SK-N-SH (cell line): ENCODE measurements at regions not wholly inside any gene's neighbourhood (a gene's known extent, or its start where the extent isn't known, plus 50 kb on each side); places are given as distances from the start of the nearest gene placed in this dataset.

Experiments
- CTCF ChIA-PET: fragments of 300-600, 350-600 bp; formaldehyde crosslinking; extraction: SDS; loops from one replicate; lab custom pipeline; 2021; lab: Yijun Ruan, JAX
- POLR2A ChIA-PET: fragments of 350-600 bp; sonication (Branson Sonifier 250); formaldehyde crosslinking; extraction: SDS; loops from one replicate; lab custom pipeline; 2020; ENCODE audit warnings: antibody characterized with exemption, inconsistent platforms; lab: Yijun Ruan, JAX
- DNase-seq: peaks from one replicate; pipeline ENCODE4 v3.0.0; 2012
- H2AFZ ChIP-seq: fragments of 200-600 bp; sonication (generic); 2 replicates; pipeline ENCODE4 v1.8.1; 2016; ENCODE audit warnings: antibody characterized with exemption, mild to moderate bottlenecking, low read depth
- H3F3A ChIP-seq: fragments of 200-600 bp; sonication (generic); replicated peaks from 2 replicates; pipeline ENCODE3; 2016; ENCODE audit warnings: antibody characterized with exemption, mild to moderate bottlenecking; ENCODE audit not compliant: insufficient read depth
- H3K27ac ChIP-seq, 2 experiments: fragments of 200-500 bp in 1 of 2; fragments of 200-600 bp in 1 of 2; sonication (Bioruptor generic) in 1 of 2; sonication (generic), shearing (Covaris generic) in 1 of 2; 2 replicates each; pipeline versions ENCODE4 v1.5.1 to v1.6.1; 2014 to 2016; ENCODE audit warnings: low read depth in 2 of 2, inconsistent platforms in 1 of 2, low read length in 1 of 2, mild to moderate bottlenecking in 1 of 2, mixed read lengths in 1 of 2
- H3K27me3 ChIP-seq: fragments of 200-600 bp; sonication (generic), shearing (Covaris generic); 2 replicates; pipeline ENCODE4 v1.6.1; 2016; ENCODE audit warnings: mixed run types; ENCODE audit not compliant: insufficient read depth
- H3K36me3 ChIP-seq, 2 experiments: fragments of 200-500 bp in 1 of 2; fragments of 200-600 bp in 1 of 2; sonication (Bioruptor generic) in 1 of 2; sonication (generic) in 1 of 2; replicated peaks in 1 of 2; 2 replicates each; pipeline versions ENCODE3 to v1.5.1; 2014 to 2016; ENCODE audit warnings: low read length in 1 of 2, mild to moderate bottlenecking in 1 of 2; ENCODE audit not compliant: insufficient read depth in 2 of 2, control insufficient read depth in 1 of 2
- H3K4me1 ChIP-seq, 2 experiments: fragments of 200-500 bp in 1 of 2; fragments of 200-600 bp in 1 of 2; sonication (Bioruptor generic) in 1 of 2; sonication (generic), shearing (Covaris generic) in 1 of 2; 2 replicates each; pipeline versions ENCODE4 v1.5.1 to v1.6.1; 2014 to 2016; ENCODE audit warnings: low read depth in 1 of 2, low read length in 1 of 2, mixed run types in 1 of 2; ENCODE audit not compliant: insufficient read depth in 2 of 2, control insufficient read depth in 1 of 2
- H3K4me2 ChIP-seq: fragments of 200-600 bp; sonication (generic), shearing (Covaris generic); 2 replicates; pipeline ENCODE4 v1.6.1; 2017; ENCODE audit warnings: mixed run types
- H3K4me3 ChIP-seq, 2 experiments: fragments of 200-500 bp in 1 of 2; fragments of 200-600 bp in 1 of 2; sonication (Bioruptor generic) in 1 of 2; sonication (generic), shearing (Covaris generic) in 1 of 2; 2 replicates each; pipeline versions ENCODE4 v1.5.1 to v1.8.1; 2014 to 2016; ENCODE audit warnings: low read depth in 2 of 2, inconsistent platforms in 1 of 2, low read length in 1 of 2, mild to moderate bottlenecking in 1 of 2, mixed read lengths in 1 of 2, moderate library complexity in 1 of 2
- H3K79me2 ChIP-seq: fragments of 200-600 bp; sonication (generic); 2 replicates; pipeline ENCODE4 v1.8.1; 2017; ENCODE audit warnings: mild to moderate bottlenecking; ENCODE audit not compliant: insufficient read depth
- H3K9ac ChIP-seq: fragments of 200-600 bp; sonication (generic); 2 replicates; pipeline ENCODE4 v1.6.1; 2017; ENCODE audit warnings: mixed run types
- H3K9me2 ChIP-seq: fragments of 200-600 bp; sonication (generic); 2 replicates; pipeline ENCODE4 v1.6.1; 2017; ENCODE audit warnings: mixed run types
- H3K9me3 ChIP-seq: fragments of 200-600 bp; sonication (generic); 2 replicates; pipeline ENCODE4 v1.6.1; 2017; ENCODE audit warnings: mixed run types, mild to moderate bottlenecking, moderate library complexity
- H4K20me1 ChIP-seq: fragments of 200-600 bp; sonication (generic); 2 replicates; pipeline ENCODE4 v1.6.1; 2017; ENCODE audit warnings: mild to moderate bottlenecking, mixed run types; ENCODE audit not compliant: insufficient read depth
- ELF1 ChIP-seq: IDR thresholded peaks from 2 replicates; pipeline ENCODE4 v1.4.0; 2012
- EP300 ChIP-seq, 2 experiments: IDR thresholded peaks; 2 replicates each; pipeline versions ENCODE4 v1.4.0 to v1.6.1; 2012; ENCODE audit warnings: borderline replicate concordance in 1 of 2, low read depth in 1 of 2, low read length in 1 of 2
- EZH2phosphoT487 ChIP-seq: fragments of 200-600 bp; sonication (generic); IDR thresholded peaks from 2 replicates; pipeline ENCODE4 v1.6.1; 2017; ENCODE audit warnings: low read depth, mixed run types, mild to moderate bottlenecking, antibody characterized with exemption, moderate library complexity, borderline replicate concordance
- FOSL2 ChIP-seq: IDR thresholded peaks from 2 replicates; pipeline ENCODE4 v1.4.0; 2012; ENCODE audit warnings: low read depth, mild to moderate bottlenecking, moderate library complexity, borderline replicate concordance
- FOXJ3 ChIP-seq: sonication (generic); formaldehyde crosslinking; IDR thresholded peaks from 2 replicates; pipeline ENCODE4 v1.5.1; 2020; ENCODE audit warnings: mild to moderate bottlenecking, missing genetic modification reagents
- GABPA ChIP-seq: IDR thresholded peaks from 2 replicates; pipeline ENCODE4 v1.4.0; 2012; ENCODE audit warnings: low read depth, mild to moderate bottlenecking
- GATA2 ChIP-seq: sonication (generic); formaldehyde crosslinking; IDR thresholded peaks from 2 replicates; pipeline ENCODE4 v1.5.0; 2020; ENCODE audit warnings: mild to moderate bottlenecking, missing genetic modification reagents
- JUND ChIP-seq: IDR thresholded peaks from 2 replicates; pipeline ENCODE4 v1.4.0; 2012
- MXI1 ChIP-seq: IDR thresholded peaks from 2 replicates; pipeline ENCODE4 v1.6.1; 2012; ENCODE audit warnings: mild to moderate bottlenecking, low read depth, low read length, improper control_type of control experiment
- NRF1 ChIP-seq: IDR thresholded peaks from 2 replicates; pipeline ENCODE4 v1.6.1; 2012; ENCODE audit warnings: low read depth, mild to moderate bottlenecking, low read length
- POLR2AphosphoS5 ChIP-seq: IDR thresholded peaks from 2 replicates; pipeline ENCODE4 v1.6.1; 2012; ENCODE audit warnings: low read depth, low read length
- RFX5 ChIP-seq: IDR thresholded peaks from 2 replicates; pipeline ENCODE4 v1.6.1; 2012; ENCODE audit warnings: mild to moderate bottlenecking, improper control_type of control experiment, low read length
- RXRA ChIP-seq: IDR thresholded peaks from 2 replicates; pipeline ENCODE4 v1.4.0; 2012; ENCODE audit warnings: low read depth, mild to moderate bottlenecking, borderline replicate concordance
- SIN3A ChIP-seq: IDR thresholded peaks from 2 replicates; pipeline ENCODE4 v1.6.1; 2012; ENCODE audit warnings: low read depth, mild to moderate bottlenecking, low read length, moderate library complexity, borderline replicate concordance
- SMC3 ChIP-seq: IDR thresholded peaks from 2 replicates; pipeline ENCODE4 v1.6.1; 2012; ENCODE audit warnings: low read depth, low read length, improper control_type of control experiment
- TAF1 ChIP-seq: IDR thresholded peaks from 2 replicates; pipeline ENCODE4 v1.6.1; 2012; ENCODE audit warnings: low read depth, mild to moderate bottlenecking, low read length, moderate library complexity, borderline replicate concordance
- TCF12 ChIP-seq: IDR thresholded peaks from 2 replicates; pipeline ENCODE4 v1.4.0; 2012
- WGBS: methylation state at CpG from one replicate; pipeline ENCODE4 v1.1.6; 2017; ENCODE audit warnings: low lambda C conversion rate; 5-methylcytosine and 5-hydroxymethylcytosine counted together
- TF ChIP-seq, protein P1 (sequence below): IDR thresholded peaks from 2 replicates; pipeline ENCODE4 v1.4.0; 2012; ENCODE audit warnings: low read depth, borderline replicate concordance
- TF ChIP-seq, protein P2 (sequence below): fragments of 200-600 bp; sonication (generic); IDR thresholded peaks from 2 replicates; pipeline ENCODE4 v1.6.1; 2017; ENCODE audit warnings: antibody characterized with exemption, mild to moderate bottlenecking, moderate library complexity
- TF ChIP-seq, protein P3 (sequence below): IDR thresholded peaks from 2 replicates; pipeline ENCODE4 v1.4.0; 2012; ENCODE audit warnings: low read depth
- TF ChIP-seq, protein P4 (sequence below): fragments of 150-350 bp; IDR thresholded peaks from 2 replicates; pipeline ENCODE4 v1.6.1; 2017; ENCODE audit warnings: antibody characterized with exemption, low read length, low read depth, borderline replicate concordance
- TF ChIP-seq, protein P5 (sequence below): fragments of 150-350 bp; IDR thresholded peaks from 2 replicates; pipeline ENCODE4 v1.6.1; 2016; ENCODE audit warnings: mild to moderate bottlenecking, low read depth, low read length

DNA sequence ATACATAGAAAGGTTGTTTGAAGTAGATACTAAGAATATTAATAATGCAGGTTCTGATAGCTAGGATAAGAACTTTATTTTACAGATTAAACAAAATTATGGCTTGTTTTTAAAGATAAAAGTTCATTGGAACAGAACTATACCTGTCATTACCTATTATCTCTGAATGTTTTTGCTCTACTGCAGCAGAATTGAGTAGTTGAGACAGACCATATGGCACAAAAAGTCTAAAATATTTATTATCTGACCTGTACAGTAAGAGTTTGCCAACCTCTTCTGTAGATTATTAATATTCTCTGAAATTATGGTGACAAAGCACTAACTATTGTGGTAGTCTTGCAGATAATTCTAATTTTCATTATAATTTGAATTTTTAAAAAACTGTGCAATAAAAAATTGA is 829.1 kb upstream of the MGAT4C start:
- TF ChIP-seq SIN3A = no peak
- no peak for TF ChIP-seq FOSL2
- TF ChIP-seq NRF1 = no peak
- no peak for TF ChIP-seq RXRA
- TF ChIP-seq, protein P1, sequence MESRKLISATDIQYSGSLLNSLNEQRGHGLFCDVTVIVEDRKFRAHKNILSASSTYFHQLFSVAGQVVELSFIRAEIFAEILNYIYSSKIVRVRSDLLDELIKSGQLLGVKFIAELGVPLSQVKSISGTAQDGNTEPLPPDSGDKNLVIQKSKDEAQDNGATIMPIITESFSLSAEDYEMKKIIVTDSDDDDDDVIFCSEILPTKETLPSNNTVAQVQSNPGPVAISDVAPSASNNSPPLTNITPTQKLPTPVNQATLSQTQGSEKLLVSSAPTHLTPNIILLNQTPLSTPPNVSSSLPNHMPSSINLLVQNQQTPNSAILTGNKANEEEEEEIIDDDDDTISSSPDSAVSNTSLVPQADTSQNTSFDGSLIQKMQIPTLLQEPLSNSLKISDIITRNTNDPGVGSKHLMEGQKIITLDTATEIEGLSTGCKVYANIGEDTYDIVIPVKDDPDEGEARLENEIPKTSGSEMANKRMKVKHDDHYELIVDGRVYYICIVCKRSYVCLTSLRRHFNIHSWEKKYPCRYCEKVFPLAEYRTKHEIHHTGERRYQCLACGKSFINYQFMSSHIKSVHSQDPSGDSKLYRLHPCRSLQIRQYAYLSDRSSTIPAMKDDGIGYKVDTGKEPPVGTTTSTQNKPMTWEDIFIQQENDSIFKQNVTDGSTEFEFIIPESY = no peak
- no peak for TF ChIP-seq TAF1
- no peak for TF ChIP-seq EP300 (IDR thresholded peaks at IDR 0.05; ENCODE audit: borderline replicate concordance in 1 of 2, low read depth in 1 of 2, low read length in 1 of 2)
- no peak for TF ChIP-seq FOXJ3
- no peak for TF ChIP-seq ELF1
- TF ChIP-seq, protein P2, sequence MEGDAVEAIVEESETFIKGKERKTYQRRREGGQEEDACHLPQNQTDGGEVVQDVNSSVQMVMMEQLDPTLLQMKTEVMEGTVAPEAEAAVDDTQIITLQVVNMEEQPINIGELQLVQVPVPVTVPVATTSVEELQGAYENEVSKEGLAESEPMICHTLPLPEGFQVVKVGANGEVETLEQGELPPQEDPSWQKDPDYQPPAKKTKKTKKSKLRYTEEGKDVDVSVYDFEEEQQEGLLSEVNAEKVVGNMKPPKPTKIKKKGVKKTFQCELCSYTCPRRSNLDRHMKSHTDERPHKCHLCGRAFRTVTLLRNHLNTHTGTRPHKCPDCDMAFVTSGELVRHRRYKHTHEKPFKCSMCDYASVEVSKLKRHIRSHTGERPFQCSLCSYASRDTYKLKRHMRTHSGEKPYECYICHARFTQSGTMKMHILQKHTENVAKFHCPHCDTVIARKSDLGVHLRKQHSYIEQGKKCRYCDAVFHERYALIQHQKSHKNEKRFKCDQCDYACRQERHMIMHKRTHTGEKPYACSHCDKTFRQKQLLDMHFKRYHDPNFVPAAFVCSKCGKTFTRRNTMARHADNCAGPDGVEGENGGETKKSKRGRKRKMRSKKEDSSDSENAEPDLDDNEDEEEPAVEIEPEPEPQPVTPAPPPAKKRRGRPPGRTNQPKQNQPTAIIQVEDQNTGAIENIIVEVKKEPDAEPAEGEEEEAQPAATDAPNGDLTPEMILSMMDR = no peak
- no peak for TF ChIP-seq RFX5
- TF ChIP-seq, protein P3, sequence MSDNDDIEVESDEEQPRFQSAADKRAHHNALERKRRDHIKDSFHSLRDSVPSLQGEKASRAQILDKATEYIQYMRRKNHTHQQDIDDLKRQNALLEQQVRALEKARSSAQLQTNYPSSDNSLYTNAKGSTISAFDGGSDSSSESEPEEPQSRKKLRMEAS = no peak
- TF ChIP-seq POLR2AphosphoS5 = no peak

DNA sequence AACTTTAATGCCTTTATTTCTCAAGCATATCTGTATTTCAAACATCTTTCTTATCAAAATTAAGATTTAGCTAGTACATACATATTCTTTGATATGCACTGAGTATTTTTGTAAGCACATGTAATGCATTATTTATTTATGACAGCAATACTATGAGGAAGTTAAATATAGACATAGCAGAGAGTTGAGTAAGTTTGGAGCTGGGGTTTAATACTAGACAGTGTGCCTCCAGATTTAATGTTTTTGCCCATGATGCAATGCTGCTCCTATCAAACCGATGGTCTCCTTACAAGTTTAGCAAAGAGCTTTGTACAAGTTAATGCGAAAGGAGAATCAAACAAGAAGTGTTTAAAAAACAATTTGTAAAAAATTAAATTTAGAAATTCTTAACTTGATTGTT is 826.6 kb upstream of the MGAT4C start:
- no peak for DNase-seq
- WGBS = 91% methylated on average over 2 of the region's 2 CpGs
- TF ChIP-seq SIN3A (no peak), GABPA (no peak), MXI1 (no peak), TCF12 (no peak), SMC3 (no peak), POLR2AphosphoS5 (no peak), EP300 (IDR thresholded peaks at IDR 0.05; ENCODE audit: borderline replicate concordance in 1 of 2, low read depth in 1 of 2, low read length in 1 of 2) (no peak), RXRA (no peak), NRF1 (no peak), FOXJ3 (no peak), FOSL2 (no peak), EZH2phosphoT487 (no peak), GATA2 (CRISPR knock-in tag) (no peak), JUND (no peak)
- TF ChIP-seq, protein P4, sequence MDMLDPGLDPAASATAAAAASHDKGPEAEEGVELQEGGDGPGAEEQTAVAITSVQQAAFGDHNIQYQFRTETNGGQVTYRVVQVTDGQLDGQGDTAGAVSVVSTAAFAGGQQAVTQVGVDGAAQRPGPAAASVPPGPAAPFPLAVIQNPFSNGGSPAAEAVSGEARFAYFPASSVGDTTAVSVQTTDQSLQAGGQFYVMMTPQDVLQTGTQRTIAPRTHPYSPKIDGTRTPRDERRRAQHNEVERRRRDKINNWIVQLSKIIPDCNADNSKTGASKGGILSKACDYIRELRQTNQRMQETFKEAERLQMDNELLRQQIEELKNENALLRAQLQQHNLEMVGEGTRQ = no peak
- TF ChIP-seq, protein P3 = no peak
- TF ChIP-seq, protein P5, sequence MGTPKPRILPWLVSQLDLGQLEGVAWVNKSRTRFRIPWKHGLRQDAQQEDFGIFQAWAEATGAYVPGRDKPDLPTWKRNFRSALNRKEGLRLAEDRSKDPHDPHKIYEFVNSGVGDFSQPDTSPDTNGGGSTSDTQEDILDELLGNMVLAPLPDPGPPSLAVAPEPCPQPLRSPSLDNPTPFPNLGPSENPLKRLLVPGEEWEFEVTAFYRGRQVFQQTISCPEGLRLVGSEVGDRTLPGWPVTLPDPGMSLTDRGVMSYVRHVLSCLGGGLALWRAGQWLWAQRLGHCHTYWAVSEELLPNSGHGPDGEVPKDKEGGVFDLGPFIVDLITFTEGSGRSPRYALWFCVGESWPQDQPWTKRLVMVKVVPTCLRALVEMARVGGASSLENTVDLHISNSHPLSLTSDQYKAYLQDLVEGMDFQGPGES = no peak

More for the DNA sequence above, 829.1 kb upstream of the MGAT4C start:
- Histone ChIP-seq H3K4me1 (no peaks in the 10 kb centered on the region; a peak in 1 of 4 replicates), H3K4me3 (no peak overlapping the region), H3K9me3 (no peaks in the 10 kb centered on the region), H3K27ac (no peak overlapping the region), H4K20me1 (no peaks in the 10 kb centered on the region), H3F3A (no peaks in the 10 kb centered on the region), H3K27me3 (no peaks in the 10 kb centered on the region), H3K36me3 (no peaks in the 10 kb centered on the region), H3K4me2 (no peak overlapping the region), H3K9ac (no peak overlapping the region), H2AFZ (no peak overlapping the region), H3K9me2 (no peaks in the 10 kb centered on the region), H3K79me2 (no peaks in the 10 kb centered on the region)
- CTCF ChIA-PET = interaction anchor here (0.7 kb wide), 1 partner anchor 35 kb away, joined by 3 read pairs; no protein-coding TSS in a partner anchor
- POLR2A ChIA-PET = no interaction called here
- no peak for DNase-seq

More for the DNA sequence above, 826.6 kb upstream of the MGAT4C start:
- H3K9ac ChIP-seq = no peak overlapping the region
- no peaks in the 10 kb centered on the region for H3F3A ChIP-seq
- H3K4me2 ChIP-seq = no peak overlapping the region
- no peak overlapping the region for H3K27ac ChIP-seq
- H3K79me2 ChIP-seq = no peaks in the 10 kb centered on the region
- ChIA-PET CTCF (no interaction called here), POLR2A (no interaction called here)
- no peaks in the 10 kb centered on the region for H3K9me2 ChIP-seq
- no peaks in the 10 kb centered on the region for H3K9me3 ChIP-seq
- H2AFZ ChIP-seq = peak overlapping the region; percentile 43; the same call in 1 of the 2 replicates
- H3K27me3 ChIP-seq = no peaks in the 10 kb centered on the region
- H3K4me1 ChIP-seq = no peaks in the 10 kb centered on the region; a peak in 1 of 4 replicates
- H4K20me1 ChIP-seq = no peaks in the 10 kb centered on the region
- no peaks in the 10 kb centered on the region for H3K36me3 ChIP-seq
- no peak overlapping the region for H3K4me3 ChIP-seq
